ENCODE measurements at regions not wholly inside any gene's neighbourhood (a gene's known extent, or its start where the extent isn't known, plus 50 kb on each side); places are given as distances from the start of the nearest gene placed in this dataset.
"Not testable (repeated sequence)": the region's sequence is repeated elsewhere in the genome, so short reads cannot be mapped to it uniquely, and the experiment has no call there.

DNA sequence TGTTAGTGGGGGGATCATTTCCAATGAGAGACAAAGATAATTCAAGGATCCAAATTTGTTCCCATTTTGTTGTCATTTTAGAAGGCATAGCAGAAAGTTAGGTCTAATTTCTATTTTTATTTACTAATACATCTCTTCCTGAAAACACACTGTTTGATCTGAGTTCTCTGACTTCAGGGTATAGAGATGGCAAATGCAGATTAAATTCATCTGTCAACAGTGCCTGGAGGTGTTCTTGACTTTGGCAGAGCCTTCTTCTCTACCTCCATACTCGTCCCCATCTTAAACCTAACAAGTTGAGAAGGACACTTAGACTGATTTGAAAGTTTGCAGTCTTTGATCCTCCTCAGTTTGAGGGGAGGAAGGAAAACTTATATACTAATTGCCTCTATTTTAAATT, 308.2 kb downstream of the SOX2 start:
- TF ChIP-seq, protein P1, sequence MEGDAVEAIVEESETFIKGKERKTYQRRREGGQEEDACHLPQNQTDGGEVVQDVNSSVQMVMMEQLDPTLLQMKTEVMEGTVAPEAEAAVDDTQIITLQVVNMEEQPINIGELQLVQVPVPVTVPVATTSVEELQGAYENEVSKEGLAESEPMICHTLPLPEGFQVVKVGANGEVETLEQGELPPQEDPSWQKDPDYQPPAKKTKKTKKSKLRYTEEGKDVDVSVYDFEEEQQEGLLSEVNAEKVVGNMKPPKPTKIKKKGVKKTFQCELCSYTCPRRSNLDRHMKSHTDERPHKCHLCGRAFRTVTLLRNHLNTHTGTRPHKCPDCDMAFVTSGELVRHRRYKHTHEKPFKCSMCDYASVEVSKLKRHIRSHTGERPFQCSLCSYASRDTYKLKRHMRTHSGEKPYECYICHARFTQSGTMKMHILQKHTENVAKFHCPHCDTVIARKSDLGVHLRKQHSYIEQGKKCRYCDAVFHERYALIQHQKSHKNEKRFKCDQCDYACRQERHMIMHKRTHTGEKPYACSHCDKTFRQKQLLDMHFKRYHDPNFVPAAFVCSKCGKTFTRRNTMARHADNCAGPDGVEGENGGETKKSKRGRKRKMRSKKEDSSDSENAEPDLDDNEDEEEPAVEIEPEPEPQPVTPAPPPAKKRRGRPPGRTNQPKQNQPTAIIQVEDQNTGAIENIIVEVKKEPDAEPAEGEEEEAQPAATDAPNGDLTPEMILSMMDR (IDR thresholded peaks at IDR 0.05; ENCODE audit: insufficient read depth, low read length, poor library complexity, severe bottlenecking) = no peak
- no peak for DNase-seq (ENCODE audit: extremely low read depth, insufficient read length)

DNA sequence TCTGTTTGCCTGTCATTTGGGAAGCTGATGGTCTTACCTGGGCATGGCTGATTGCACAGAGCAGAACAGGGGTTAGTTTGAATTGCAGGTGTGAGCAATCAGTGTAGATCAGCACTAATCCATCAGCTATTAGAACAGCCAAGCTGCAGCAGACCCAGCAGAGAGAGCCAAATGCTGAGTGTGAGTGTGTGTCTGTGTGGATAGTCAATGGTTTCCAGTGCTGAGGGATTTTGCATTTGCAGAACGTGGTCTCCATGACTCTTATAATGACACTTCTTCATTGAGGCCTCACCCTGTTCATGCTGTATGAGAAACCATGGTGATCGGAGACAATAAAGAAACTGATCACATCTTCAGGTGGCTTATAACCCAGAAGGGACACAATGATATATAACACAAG, 312.1 kb downstream of the SOX2 start:
- TF ChIP-seq, protein P1 (IDR thresholded peaks at IDR 0.05; ENCODE audit: insufficient read depth, low read length, poor library complexity, severe bottlenecking) = no peak
- no peak for DNase-seq (ENCODE audit: extremely low read depth, insufficient read length)
- no peak overlapping the region for H3K4me3 ChIP-seq (replicated peaks; ENCODE audit: low read depth, low read length)
- H3K36me3 ChIP-seq (ENCODE audit: control insufficient read depth, insufficient read depth, low read length) = no peaks in the 10 kb centered on the region
- H3K27me3 ChIP-seq (replicated peaks; ENCODE audit: control insufficient read depth, insufficient read depth, low read length) = no peaks in the 10 kb centered on the region

More for the DNA sequence above, 308.2 kb downstream of the SOX2 start:
- no peaks in the 10 kb centered on the region for H3K27me3 ChIP-seq (replicated peaks; ENCODE audit: control insufficient read depth, insufficient read depth, low read length)
- H3K4me3 ChIP-seq (replicated peaks; ENCODE audit: low read depth, low read length) = no peak overlapping the region
- H3K36me3 ChIP-seq (ENCODE audit: control insufficient read depth, insufficient read depth, low read length) = no peaks in the 10 kb centered on the region

GRCh38 chr3:182027366-182027765, 315.6 kb downstream of the SOX2 start:
- TF ChIP-seq, protein P1 (IDR thresholded peaks at IDR 0.05; ENCODE audit: insufficient read depth, low read length, poor library complexity, severe bottlenecking) = no peak
- Histone ChIP-seq H3K36me3 (ENCODE audit: control insufficient read depth, insufficient read depth, low read length) (no peaks in the 10 kb centered on the region), H3K27me3 (replicated peaks; ENCODE audit: control insufficient read depth, insufficient read depth, low read length) (no peaks in the 10 kb centered on the region), H3K4me3 (replicated peaks; ENCODE audit: low read depth, low read length) (no peak overlapping the region)
- DNase-seq (ENCODE audit: extremely low read depth, insufficient read length) = no peak

- Histone ChIP-seq H3K36me3 (ENCODE audit: control insufficient read depth, insufficient read depth, low read length) (no peaks in the 10 kb centered on the region), H3K27me3 (replicated peaks; ENCODE audit: control insufficient read depth, insufficient read depth, low read length) (no peaks in the 10 kb centered on the region), H3K4me3 (replicated peaks; ENCODE audit: low read depth, low read length) (no peak overlapping the region)
- no peak for DNase-seq (ENCODE audit: extremely low read depth, insufficient read length)
- TF ChIP-seq, protein P1 (IDR thresholded peaks at IDR 0.05; ENCODE audit: insufficient read depth, low read length, poor library complexity, severe bottlenecking) = no peak
Measured at GRCh38 chr3:182028081-182028480, 316.4 kb downstream of the SOX2 start.

GRCh38 chr3:182034231-182034630, 322.5 kb downstream of the SOX2 start:
- H3K27me3 ChIP-seq (replicated peaks; ENCODE audit: control insufficient read depth, insufficient read depth, low read length); H3K4me3 ChIP-seq (replicated peaks; ENCODE audit: low read depth, low read length); DNase-seq (ENCODE audit: extremely low read depth, insufficient read length); H3K36me3 ChIP-seq (ENCODE audit: control insufficient read depth, insufficient read depth, low read length): not testable (repeated sequence)

DNA sequence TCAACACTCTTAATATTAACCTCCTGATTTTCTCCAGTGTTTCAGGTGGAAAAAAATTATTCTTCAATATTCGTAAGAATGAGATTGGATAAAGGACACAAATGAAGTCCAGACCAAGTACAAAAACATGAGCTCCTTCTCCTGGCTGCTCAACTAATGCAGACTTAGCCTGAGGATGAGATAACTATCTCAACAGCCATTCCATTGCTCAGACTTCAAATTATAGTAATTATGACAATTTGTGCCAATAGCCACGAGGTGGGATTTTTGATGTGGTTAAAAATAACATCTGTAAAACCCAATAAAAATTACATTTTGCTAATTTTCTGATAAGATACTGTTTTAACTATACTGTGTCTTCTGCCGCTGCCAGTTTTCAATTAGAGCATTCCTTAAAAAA, 323.6 kb downstream of the SOX2 start:
- TF ChIP-seq, protein P1 (IDR thresholded peaks at IDR 0.05; ENCODE audit: insufficient read depth, low read length, poor library complexity, severe bottlenecking) = no peak
- H3K36me3 ChIP-seq (ENCODE audit: control insufficient read depth, insufficient read depth, low read length) = no peaks in the 10 kb centered on the region
- no peak for DNase-seq (ENCODE audit: extremely low read depth, insufficient read length)

More for the DNA sequence above, 323.6 kb downstream of the SOX2 start:
- Histone ChIP-seq H3K4me3 (replicated peaks; ENCODE audit: low read depth, low read length) (no peak overlapping the region), H3K27me3 (replicated peaks; ENCODE audit: control insufficient read depth, insufficient read depth, low read length) (no peaks in the 10 kb centered on the region)
